Mucosa of descending colon (tissue), 3 donors: ENCODE measurements at regions not wholly inside any gene's neighbourhood (a gene's known extent, or its start where the extent isn't known, plus 50 kb on each side); places are given as distances from the start of the nearest gene placed in this dataset.
A peak's percentile ranks its signal among the peaks of the same experiment; 100 is the strongest.

Experiments
- ATAC-seq: fragments of 200-7000 bp; cut with Tn5 transposase; one replicate; pipeline ENCODE4 v1.9.1; 2020; ENCODE audit warnings: mild to moderate bottlenecking, moderate library complexity
- DNase-seq, 3 donors: peaks; one replicate each; pipeline ENCODE4 v3.0.0-alpha.2; 2020
- H3K36me3 ChIP-seq: fragments of 200-600 bp; one replicate; pipeline ENCODE4 v1.8.0; 2021; ENCODE audit warnings: low read depth, mild to moderate bottlenecking
- H3K4me1 ChIP-seq: fragments of 200-600 bp; one replicate; pipeline ENCODE4 v1.8.0; 2021; ENCODE audit warnings: low read depth, mild to moderate bottlenecking
- H3K4me3 ChIP-seq: fragments of 200-600 bp; one replicate; pipeline ENCODE4 v1.8.0; 2021; ENCODE audit warnings: mild to moderate bottlenecking
- H3K9me3 ChIP-seq: fragments of 200-600 bp; one replicate; pipeline ENCODE4 v1.8.0; 2021; ENCODE audit warnings: mild to moderate bottlenecking
- CTCF ChIP-seq: fragments of 200-600 bp; IDR thresholded peaks from one replicate; pipeline ENCODE4 v1.8.0; 2022; ENCODE audit warnings: antibody characterized with exemption, mild to moderate bottlenecking
- intact Hi-C, 2 donors: fragments of 100-400 bp; cut with DNase I in 1 of 2; cut with micrococcal nuclease in 1 of 2; formaldehyde crosslinking; loops; one replicate each; pipeline versions ENCODE4 v1.11.0 to v1.11.1; 2022; cut with DNase I, micrococcal nuclease
- donor health status: DM: no; HTN: no; CAD: no; lungs with moderate emphysema.
- donor health status: DM: no; HTN: no; CAD: no.
- donor health status: DM: no; HTN: yes; CAD: no.

- DNase-seq = peak in 1 of 3 donors; percentile 36
- intact Hi-C loops = no loop called here
Observed at GRCh38 chr4:67151376-67152343, 393.6 kb downstream of the CENPC start.

GRCh38 chr4:67141586-67141985 lies 403.7 kb downstream of the CENPC start:
- intact Hi-C loops = no loop called here
- Histone ChIP-seq H3K4me1 (no peaks in the 10 kb centered on the region), H3K36me3 (no peaks in the 10 kb centered on the region), H3K4me3 (no peak overlapping the region), H3K9me3 (no peaks in the 10 kb centered on the region)
- TF ChIP-seq CTCF = no peak
- ATAC-seq = no peak
- DNase-seq = no peak

More at GRCh38 chr4:67151376-67152343, 393.6 kb downstream of the CENPC start:
- TF ChIP-seq CTCF = no peak
- Histone ChIP-seq H3K4me1 (no peaks in the 10 kb centered on the region), H3K4me3 (no peak overlapping the region), H3K36me3 (no peaks in the 10 kb centered on the region), H3K9me3 (no peaks in the 10 kb centered on the region)
- ATAC-seq = no peak

DNA sequence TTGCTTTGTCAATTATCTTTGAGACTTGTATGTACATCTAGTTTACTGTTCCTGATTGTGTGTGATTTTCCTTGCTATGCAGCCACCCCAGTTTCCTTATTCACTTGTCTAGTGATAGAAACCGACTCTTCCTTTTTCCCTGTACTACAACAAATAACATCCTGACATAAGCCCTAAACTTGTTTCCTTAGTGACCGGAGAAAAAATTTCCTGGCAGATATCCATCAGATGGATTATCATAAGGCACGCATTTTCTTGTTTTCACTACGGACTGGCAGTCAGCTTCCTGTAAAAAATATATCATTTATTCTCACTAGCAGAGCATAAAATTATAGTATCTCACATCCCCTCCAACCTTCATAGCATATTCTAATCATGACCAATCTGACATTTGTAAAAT lies 410.7 kb downstream of the CENPC start:
- DNase-seq (no peak), ATAC-seq (no peak)
- intact Hi-C loops = no loop called here
- Histone ChIP-seq H3K36me3 (no peaks in the 10 kb centered on the region), H3K4me3 (no peak overlapping the region), H3K4me1 (no peaks in the 10 kb centered on the region), H3K9me3 (no peaks in the 10 kb centered on the region)
- TF ChIP-seq CTCF = no peak

DNA sequence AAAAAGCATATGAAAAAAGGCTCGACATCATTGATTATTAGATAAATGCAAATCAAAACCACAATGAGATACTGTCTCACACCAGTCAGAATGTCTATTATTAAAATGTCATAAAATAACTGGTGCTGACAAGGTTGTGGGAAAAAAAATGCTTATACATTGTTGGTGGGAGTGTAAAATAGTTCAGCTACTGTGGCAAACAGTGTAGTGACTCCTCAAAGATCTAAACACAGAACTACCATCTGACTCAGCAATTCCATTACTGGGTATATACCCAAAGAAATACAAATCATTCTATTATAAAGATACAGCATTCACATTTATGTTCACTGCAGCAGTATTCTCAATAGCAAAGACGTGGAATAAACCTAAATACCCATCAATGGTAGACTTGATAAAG lies 412.1 kb downstream of the CENPC start:
- H3K4me1 ChIP-seq = no peaks in the 10 kb centered on the region
- DNase-seq (no peak), ATAC-seq (no peak)
- intact Hi-C loops = no loop called here
- no peaks in the 10 kb centered on the region for H3K36me3 ChIP-seq
- H3K9me3 ChIP-seq = no peaks in the 10 kb centered on the region
- TF ChIP-seq CTCF = no peak
- H3K4me3 ChIP-seq = no peak overlapping the region

- no peak for TF ChIP-seq CTCF
Observed at GRCh38 chr4:67131224-67131623, 414.1 kb downstream of the CENPC start.

More at GRCh38 chr4:67131224-67131623, 414.1 kb downstream of the CENPC start:
- Histone ChIP-seq H3K4me3 (no peak overlapping the region), H3K9me3 (no peaks in the 10 kb centered on the region), H3K4me1 (no peaks in the 10 kb centered on the region), H3K36me3 (no peaks in the 10 kb centered on the region)
- ATAC-seq (no peak), DNase-seq (no peak)
- intact Hi-C loops = no loop called here
